IMR-90 (cell line): ENCODE measurements at regions not wholly inside any gene's neighbourhood (a gene's known extent, or its start where the extent isn't known, plus 50 kb on each side); places are given as distances from the start of the nearest gene placed in this dataset.

ENCODE experiments used
- ATAC-seq: fragments of 200-7000 bp; cut with Tn5 transposase; 2 replicates; pipeline ENCODE4 v1.9.1; 2020; ENCODE audit warnings: low read depth, mild to moderate bottlenecking, moderate library complexity
- BruUV-seq: library from RNA; stranded (reverse); fragments of 400-500 nt; replicated peaks from 2 replicates; lab custom pipeline; 2021; lab: Mats Ljungman, UMichigan
- CTCF ChIA-PET: fragments of 300-600 bp; formaldehyde crosslinking; extraction: SDS; loops from one replicate; lab custom pipeline; 2021; ENCODE audit warnings: antibody characterized with exemption; lab: Yijun Ruan, JAX
- POLR2A ChIA-PET: fragments of 300-600 bp; sonication (Branson Sonifier 250); formaldehyde crosslinking; loops from one replicate; lab custom pipeline; 2022; ENCODE audit warnings: antibody characterized with exemption; ENCODE audit not compliant: unreplicated experiment; lab: Charles Lee
- DNase-seq: peaks from one replicate; pipeline ENCODE4 v3.0.0; 2013
- H2AFZ ChIP-seq: replicated peaks from 2 replicates; pipeline ENCODE3; 2013; ENCODE audit warnings: low read length, mild to moderate bottlenecking; ENCODE audit not compliant: poor library complexity
- H2AK5ac ChIP-seq: 2 replicates; pipeline ENCODE4 v1.6.1; 2013; ENCODE audit warnings: low read depth, low read length, inconsistent platforms
- H2AK9ac ChIP-seq: replicated peaks from 2 replicates; pipeline ENCODE3; 2013; ENCODE audit warnings: mild to moderate bottlenecking, low read depth, low read length, moderate library complexity; ENCODE audit not compliant: poor library complexity
- H2BK120ac ChIP-seq: 2 replicates; pipeline ENCODE4 v1.6.1; 2013; ENCODE audit warnings: low read depth, low read length, inconsistent platforms
- H2BK15ac ChIP-seq: 3 replicates; pipeline ENCODE4 v1.6.1; 2013; ENCODE audit warnings: low read depth, low read length, inconsistent platforms
- H2BK20ac ChIP-seq: 2 replicates; pipeline ENCODE4 v1.6.1; 2013; ENCODE audit warnings: low read depth, mild to moderate bottlenecking, inconsistent platforms, low read length, moderate library complexity
- H2BK5ac ChIP-seq: 2 replicates; pipeline ENCODE4 v1.6.1; 2013; ENCODE audit warnings: mild to moderate bottlenecking, low read depth, low read length, inconsistent platforms; ENCODE audit not compliant: poor library complexity, severe bottlenecking
- H3K14ac ChIP-seq: replicated peaks from 2 replicates; pipeline ENCODE4 v1.6.1; 2013; ENCODE audit warnings: low read depth, low read length, inconsistent platforms
- H3K18ac ChIP-seq: 2 replicates; pipeline ENCODE4 v1.6.1; 2013; ENCODE audit warnings: low read depth, low read length, control low read depth
- H3K23ac ChIP-seq: 2 replicates; pipeline ENCODE4 v1.6.1; 2013; ENCODE audit warnings: low read depth, low read length, inconsistent platforms
- H3K27ac ChIP-seq: 2 replicates; pipeline ENCODE4 v1.5.1; 2013; ENCODE audit warnings: mild to moderate bottlenecking, control low read depth, low read length; ENCODE audit not compliant: insufficient read depth
- H3K27me3 ChIP-seq: 2 replicates; pipeline ENCODE4 v1.6.1; 2013; ENCODE audit warnings: low read length; ENCODE audit not compliant: control insufficient read depth, insufficient read depth
- H3K36me3 ChIP-seq: 2 replicates; pipeline ENCODE4 v1.6.1; 2013; ENCODE audit warnings: low read length, mixed read lengths; ENCODE audit not compliant: control insufficient read depth, insufficient read depth
- H3K4ac ChIP-seq: 2 replicates; pipeline ENCODE4 v1.6.1; 2013; ENCODE audit warnings: low read depth, low read length, inconsistent platforms
- H3K4me1 ChIP-seq: 2 replicates; pipeline ENCODE4 v1.6.1; 2013; ENCODE audit warnings: low read length, mixed read lengths; ENCODE audit not compliant: control insufficient read depth, insufficient read depth
- H3K4me2 ChIP-seq: 2 replicates; pipeline ENCODE4 v1.6.1; 2013; ENCODE audit warnings: low read depth, mild to moderate bottlenecking, control low read depth, low read length, moderate library complexity
- H3K4me3 ChIP-seq: 2 replicates; pipeline ENCODE4 v1.5.1; 2013; ENCODE audit warnings: low read depth, mild to moderate bottlenecking, control low read depth, low read length, moderate library complexity; ENCODE audit not compliant: insufficient read depth
- H3K56ac ChIP-seq: 2 replicates; pipeline ENCODE4 v1.6.1; 2013; ENCODE audit warnings: low read length, inconsistent platforms; ENCODE audit not compliant: insufficient read depth; ENCODE audit errors: extremely low read depth
- H3K79me1 ChIP-seq, 2 experiments: 2 replicates each; pipeline ENCODE4 v1.6.1; 2013; ENCODE audit warnings: low read length in 2 of 2, inconsistent platforms in 1 of 2, low read depth in 1 of 2
- H3K9ac ChIP-seq: 2 replicates; pipeline ENCODE4 v1.6.1; 2013; ENCODE audit warnings: low read depth, low read length, control low read depth
- H3K9me1 ChIP-seq: 2 replicates; pipeline ENCODE4 v1.6.1; 2013; ENCODE audit warnings: low read length, inconsistent platforms; ENCODE audit not compliant: insufficient read depth
- H3K9me3 ChIP-seq: 2 replicates; pipeline ENCODE4 v1.6.1; 2013; ENCODE audit warnings: low read length; ENCODE audit not compliant: control insufficient read depth, insufficient read depth
- H4K20me1 ChIP-seq: 2 replicates; pipeline ENCODE4 v1.6.1; 2013; ENCODE audit warnings: low read length, inconsistent platforms; ENCODE audit not compliant: insufficient read depth
- H4K5ac ChIP-seq: 2 replicates; pipeline ENCODE4 v1.6.1; 2013; ENCODE audit warnings: mild to moderate bottlenecking, low read depth, low read length, control low read depth
- H4K8ac ChIP-seq, 2 experiments: 2 replicates each; pipeline ENCODE4 v1.6.1; 2013; ENCODE audit warnings: low read depth in 2 of 2, low read length in 2 of 2, control low read depth in 1 of 2, inconsistent platforms in 1 of 2
- H4K91ac ChIP-seq: 2 replicates; pipeline ENCODE4 v1.6.1; 2013; ENCODE audit warnings: low read depth, low read length, inconsistent platforms; ENCODE audit not compliant: insufficient read depth
- BHLHE40 ChIP-seq: fragments of 150-350 bp; IDR thresholded peaks from 2 replicates; pipeline ENCODE4 v1.6.1; 2016; ENCODE audit warnings: mild to moderate bottlenecking, low read depth, low read length
- CEBPB ChIP-seq: IDR thresholded peaks from 2 replicates; pipeline ENCODE4 v1.6.1; 2012; ENCODE audit warnings: low read depth, low read length, improper control_type of control experiment
- CHD1 ChIP-seq: IDR thresholded peaks from 2 replicates; pipeline ENCODE4 v1.6.1; 2012; ENCODE audit warnings: low read depth, low read length, improper control_type of control experiment
- FOS ChIP-seq: fragments of 150-350 bp; IDR thresholded peaks from 2 replicates; pipeline ENCODE4 v1.6.1; 2016; ENCODE audit warnings: low read depth, low read length
- MAFK ChIP-seq: IDR thresholded peaks from 2 replicates; pipeline ENCODE4 v1.6.1; 2012; ENCODE audit warnings: low read depth, low read length, improper control_type of control experiment
- MAZ ChIP-seq: IDR thresholded peaks from 2 replicates; pipeline ENCODE4 v1.6.1; 2012; ENCODE audit warnings: low read depth, mild to moderate bottlenecking, low read length, improper control_type of control experiment, moderate library complexity, borderline replicate concordance
- MXI1 ChIP-seq: IDR thresholded peaks from 2 replicates; pipeline ENCODE4 v1.6.1; 2012; ENCODE audit warnings: low read depth, mild to moderate bottlenecking, low read length, moderate library complexity, borderline replicate concordance
- NFE2L2 ChIP-seq: fragments of 150-350 bp; IDR thresholded peaks from 2 replicates; pipeline ENCODE4 v1.6.1; 2016; ENCODE audit warnings: low read depth, mild to moderate bottlenecking, low read length
- POLR2A ChIP-seq: IDR thresholded peaks from 2 replicates; pipeline ENCODE4 v1.6.1; 2012; ENCODE audit warnings: mild to moderate bottlenecking, low read depth, low read length
- RAD21 ChIP-seq: IDR thresholded peaks from 2 replicates; pipeline ENCODE4 v1.6.1; 2012; ENCODE audit warnings: low read length, improper control_type of control experiment
- RCOR1 ChIP-seq: IDR thresholded peaks from 2 replicates; pipeline ENCODE4 v1.6.1; 2012; ENCODE audit warnings: mild to moderate bottlenecking, low read length, improper control_type of control experiment; ENCODE audit not compliant: insufficient replicate concordance
- RFX5 ChIP-seq: IDR thresholded peaks from 2 replicates; pipeline ENCODE4 v1.8.0; 2012; ENCODE audit warnings: low read depth, mild to moderate bottlenecking, low read length, moderate library complexity
- SMC3 ChIP-seq: fragments of 150-350 bp; IDR thresholded peaks from 2 replicates; pipeline ENCODE4 v1.6.1; 2016; ENCODE audit warnings: low read depth, mild to moderate bottlenecking, antibody characterized with exemption, low read length, moderate library complexity
- whole genome bisulfite sequencing, 2 experiments: methylation state at CpG; one replicate each; pipeline versions ENCODE4 v1.1.5 to v1.1.7; 2013; ENCODE audit warnings: missing lambda C conversion rate in 2 of 2; ENCODE audit not compliant: insufficient read length in 1 of 2; ENCODE audit errors: extremely low coverage in 2 of 2; 5-methylcytosine and 5-hydroxymethylcytosine counted together
- dilution Hi-C: fragments of 300-500 bp; cut with HindIII; formaldehyde crosslinking; loops from one replicate; pipeline ENCODE4 v1.14.3; 2018; ENCODE audit warnings: low sequenced_read_pairs; ENCODE audit not compliant: unreplicated experiment
- in situ Hi-C: fragments of 300-500 bp; cut with MboI; formaldehyde crosslinking; loops from 3 replicates; pipeline ENCODE4 v1.14.3; 2019; ENCODE audit warnings: low sequenced_read_pairs, inconsistent platforms, mixed read lengths
- intact Hi-C: fragments of 100-400 bp; cut with micrococcal nuclease; formaldehyde crosslinking; loops from 2 replicates; pipeline ENCODE4 v1.10.0; 2022
- TF ChIP-seq, protein P1 (sequence below): conservative IDR thresholded peaks from 2 replicates; pipeline ENCODE4 v1.5.1; 2012; ENCODE audit warnings: mild to moderate bottlenecking, low read depth, low read length, improper control_type of control experiment
- TF ChIP-seq, protein P2 (sequence below): fragments of 150-350 bp; IDR thresholded peaks from 2 replicates; pipeline ENCODE4 v1.6.1; 2016; ENCODE audit warnings: low read depth, mild to moderate bottlenecking, low read length, moderate library complexity, borderline replicate concordance
- TF ChIP-seq, protein P3 (sequence below): fragments of 150-350 bp; IDR thresholded peaks from 2 replicates; pipeline ENCODE4 v1.6.1; 2017; ENCODE audit warnings: mild to moderate bottlenecking, antibody characterized with exemption, low read length, low read depth

DNA sequence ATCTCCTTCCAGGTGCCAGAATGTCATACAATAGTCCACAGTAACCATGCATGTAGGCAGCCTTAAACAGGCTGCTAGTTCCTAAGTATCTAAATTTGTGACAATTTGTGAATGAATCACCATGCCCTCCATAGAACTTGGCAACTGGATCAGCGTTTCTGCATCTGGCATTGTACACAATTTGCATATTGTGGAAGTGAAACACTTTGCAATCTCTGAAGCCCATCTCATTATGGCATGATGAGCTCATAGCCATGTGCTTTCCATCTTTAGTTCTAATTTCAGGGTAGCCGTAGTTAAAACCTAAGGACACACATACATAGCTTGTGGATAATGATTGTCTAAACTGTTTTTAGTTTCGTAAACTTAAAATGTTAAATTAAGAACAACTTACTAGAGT, 573.6 kb downstream of the PPP4R3C start:
- no peak overlapping the region for H2BK5ac ChIP-seq
- no peak overlapping the region for H2AK9ac ChIP-seq
- intact Hi-C loops = no loop called here
- H4K8ac ChIP-seq = no peak overlapping the region
- no peaks in the 10 kb centered on the region for H3K79me1 ChIP-seq
- H3K4me3 ChIP-seq = no peak overlapping the region
- no peak overlapping the region for H4K5ac ChIP-seq
- ChIA-PET POLR2A (no interaction called here), CTCF (no interaction called here)
- no peak overlapping the region for H3K14ac ChIP-seq
- ATAC-seq (no peak), DNase-seq (no peak)
- no peak overlapping the region for H3K9ac ChIP-seq
- H3K36me3 ChIP-seq = no peaks in the 10 kb centered on the region
- in situ Hi-C loops = no loop called here
- H2AFZ ChIP-seq = no peak overlapping the region
- peaks cover 8% of the 10 kb centered on the region; the same call in 1 of the 2 replicates for H3K9me3 ChIP-seq
- no peak overlapping the region for H3K27ac ChIP-seq
- dilution Hi-C loops = no loop called here
- H3K4ac ChIP-seq = no peak overlapping the region
- no peak overlapping the region for H3K4me2 ChIP-seq
- no CpG with 5 or more reads among the region's 3 CpGs for WGBS, 2 experiments
- BruUV-seq = no TSS peak
- no peak overlapping the region for H4K91ac ChIP-seq
- no peak overlapping the region for H3K56ac ChIP-seq
- no peak overlapping the region for H3K18ac ChIP-seq
- TF ChIP-seq, protein P1, sequence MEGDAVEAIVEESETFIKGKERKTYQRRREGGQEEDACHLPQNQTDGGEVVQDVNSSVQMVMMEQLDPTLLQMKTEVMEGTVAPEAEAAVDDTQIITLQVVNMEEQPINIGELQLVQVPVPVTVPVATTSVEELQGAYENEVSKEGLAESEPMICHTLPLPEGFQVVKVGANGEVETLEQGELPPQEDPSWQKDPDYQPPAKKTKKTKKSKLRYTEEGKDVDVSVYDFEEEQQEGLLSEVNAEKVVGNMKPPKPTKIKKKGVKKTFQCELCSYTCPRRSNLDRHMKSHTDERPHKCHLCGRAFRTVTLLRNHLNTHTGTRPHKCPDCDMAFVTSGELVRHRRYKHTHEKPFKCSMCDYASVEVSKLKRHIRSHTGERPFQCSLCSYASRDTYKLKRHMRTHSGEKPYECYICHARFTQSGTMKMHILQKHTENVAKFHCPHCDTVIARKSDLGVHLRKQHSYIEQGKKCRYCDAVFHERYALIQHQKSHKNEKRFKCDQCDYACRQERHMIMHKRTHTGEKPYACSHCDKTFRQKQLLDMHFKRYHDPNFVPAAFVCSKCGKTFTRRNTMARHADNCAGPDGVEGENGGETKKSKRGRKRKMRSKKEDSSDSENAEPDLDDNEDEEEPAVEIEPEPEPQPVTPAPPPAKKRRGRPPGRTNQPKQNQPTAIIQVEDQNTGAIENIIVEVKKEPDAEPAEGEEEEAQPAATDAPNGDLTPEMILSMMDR = no peak
- no peak for TF ChIP-seq MAZ
- TF ChIP-seq, protein P2, sequence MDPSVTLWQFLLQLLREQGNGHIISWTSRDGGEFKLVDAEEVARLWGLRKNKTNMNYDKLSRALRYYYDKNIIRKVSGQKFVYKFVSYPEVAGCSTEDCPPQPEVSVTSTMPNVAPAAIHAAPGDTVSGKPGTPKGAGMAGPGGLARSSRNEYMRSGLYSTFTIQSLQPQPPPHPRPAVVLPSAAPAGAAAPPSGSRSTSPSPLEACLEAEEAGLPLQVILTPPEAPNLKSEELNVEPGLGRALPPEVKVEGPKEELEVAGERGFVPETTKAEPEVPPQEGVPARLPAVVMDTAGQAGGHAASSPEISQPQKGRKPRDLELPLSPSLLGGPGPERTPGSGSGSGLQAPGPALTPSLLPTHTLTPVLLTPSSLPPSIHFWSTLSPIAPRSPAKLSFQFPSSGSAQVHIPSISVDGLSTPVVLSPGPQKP = no peak
- TF ChIP-seq MXI1 = no peak
- TF ChIP-seq POLR2A = no peak
- TF ChIP-seq BHLHE40 = no peak
- TF ChIP-seq SMC3 = no peak
- TF ChIP-seq RCOR1 = no peak
- no peak for TF ChIP-seq RFX5
- TF ChIP-seq CHD1 = no peak
- TF ChIP-seq, protein P3, sequence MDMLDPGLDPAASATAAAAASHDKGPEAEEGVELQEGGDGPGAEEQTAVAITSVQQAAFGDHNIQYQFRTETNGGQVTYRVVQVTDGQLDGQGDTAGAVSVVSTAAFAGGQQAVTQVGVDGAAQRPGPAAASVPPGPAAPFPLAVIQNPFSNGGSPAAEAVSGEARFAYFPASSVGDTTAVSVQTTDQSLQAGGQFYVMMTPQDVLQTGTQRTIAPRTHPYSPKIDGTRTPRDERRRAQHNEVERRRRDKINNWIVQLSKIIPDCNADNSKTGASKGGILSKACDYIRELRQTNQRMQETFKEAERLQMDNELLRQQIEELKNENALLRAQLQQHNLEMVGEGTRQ = no peak
- TF ChIP-seq RAD21 = no peak
- TF ChIP-seq MAFK = no peak
- no peak for TF ChIP-seq NFE2L2
- TF ChIP-seq FOS = no peak
- no peak for TF ChIP-seq CEBPB
- H2BK20ac ChIP-seq = no peak overlapping the region
- no peaks in the 10 kb centered on the region for H3K4me1 ChIP-seq
- H2BK120ac ChIP-seq = no peak overlapping the region
- no peaks in the 10 kb centered on the region for H3K27me3 ChIP-seq
- no peaks in the 10 kb centered on the region for H4K20me1 ChIP-seq
- no peak overlapping the region for H2AK5ac ChIP-seq
- H2BK15ac ChIP-seq = no peak overlapping the region
- no peaks in the 10 kb centered on the region for H3K9me1 ChIP-seq
- no peak overlapping the region for H3K23ac ChIP-seq
